Naive thymus-derived CD4-positive, alpha-beta T cell (primary cell): ENCODE measurements at regions not wholly inside any gene's neighbourhood (a gene's known extent, or its start where the extent isn't known, plus 50 kb on each side); places are given as distances from the start of the nearest gene placed in this dataset.

Source experiments
- ATAC-seq: fragments of 150-1000 bp; cut with Tn5 transposase; 2 replicates; pipeline ENCODE4 v1.10.0; 2021; ENCODE audit warnings: mild to moderate bottlenecking, moderate library complexity
- CTCF ChIA-PET: fragments of 350-600 bp; sonication (Branson Sonifier 250); formaldehyde crosslinking; loops from one replicate; lab custom pipeline; 2021; ENCODE audit warnings: antibody characterized with exemption; lab: Charles Lee
- POLR2A ChIA-PET: fragments of 350-600 bp; sonication (Branson Sonifier 250); formaldehyde crosslinking; loops from one replicate; lab custom pipeline; 2021; ENCODE audit warnings: antibody characterized with exemption, inconsistent platforms; lab: Charles Lee
- DNase-seq, 9 donors: peaks; one replicate each; pipeline versions ENCODE4 v3.0.0 to v3.0.0-alpha.2; 2020 to 2022; ENCODE audit warnings: mixed read lengths in 1 of 9
- H3K27ac ChIP-seq: one replicate; pipeline ENCODE4 v1.7.0; 2013; ENCODE audit warnings: mild to moderate bottlenecking, low read depth, low read length, moderate library complexity
- H3K27me3 ChIP-seq, 2 donors: one replicate each; pipeline ENCODE4 v1.7.0; 2013; ENCODE audit warnings: low read length in 2 of 2, mild to moderate bottlenecking in 2 of 2, moderate library complexity in 2 of 2; ENCODE audit not compliant: control insufficient read depth in 2 of 2, insufficient read depth in 2 of 2
- H3K36me3 ChIP-seq, 3 experiments: 1 replicate in 2 of 3; 2 replicates in 1 of 3; pipeline ENCODE4 v1.7.0; 2013; ENCODE audit warnings: low read length in 3 of 3, mild to moderate bottlenecking in 3 of 3, moderate library complexity in 1 of 3; ENCODE audit not compliant: insufficient read depth in 3 of 3, control insufficient read depth in 2 of 3
- H3K4me1 ChIP-seq, 2 donors: one replicate each; pipeline ENCODE4 v1.7.0; 2013; ENCODE audit warnings: low read length in 2 of 2, mild to moderate bottlenecking in 2 of 2, moderate library complexity in 1 of 2; ENCODE audit not compliant: control insufficient read depth in 2 of 2, insufficient read depth in 2 of 2
- H3K4me3 ChIP-seq: 2 replicates; pipeline ENCODE4 v1.7.0; 2013; ENCODE audit warnings: mild to moderate bottlenecking, low read length
- H3K9me3 ChIP-seq, 3 experiments: 1 replicate in 2 of 3; 2 replicates in 1 of 3; pipeline ENCODE4 v1.7.0; 2013; ENCODE audit warnings: low read length in 3 of 3; ENCODE audit not compliant: control insufficient read depth in 2 of 3
- H3K27ac Mint-ChIP-seq, 9 donors: one replicate each; pipeline ENCODE4 v1.8.0; 2020 to 2022; ENCODE audit warnings: mixed read lengths in 9 of 9, mild to moderate bottlenecking in 8 of 9, moderate library complexity in 5 of 9, inconsistent platforms in 2 of 9
- H3K27me3 Mint-ChIP-seq, 5 donors: one replicate each; pipeline ENCODE4 v1.8.0; 2021 to 2022; ENCODE audit warnings: mixed read lengths in 5 of 5, mild to moderate bottlenecking in 1 of 5
- H3K36me3 Mint-ChIP-seq, 5 donors: one replicate each; pipeline ENCODE4 v1.8.0; 2020 to 2022; ENCODE audit warnings: mixed read lengths in 5 of 5, mild to moderate bottlenecking in 3 of 5, inconsistent platforms in 1 of 5
- H3K4me1 Mint-ChIP-seq, 7 donors: one replicate each; pipeline ENCODE4 v1.8.0; 2020 to 2022; ENCODE audit warnings: mixed read lengths in 7 of 7, mild to moderate bottlenecking in 3 of 7, inconsistent platforms in 1 of 7
- H3K4me3 Mint-ChIP-seq, 10 donors: one replicate each; pipeline ENCODE4 v1.8.0; 2020 to 2022; ENCODE audit warnings: mild to moderate bottlenecking in 10 of 10, mixed read lengths in 10 of 10, moderate library complexity in 6 of 10, inconsistent platforms in 2 of 10
- H3K9me3 Mint-ChIP-seq, 11 donors: one replicate each; pipeline ENCODE4 v1.8.0; 2020 to 2022; ENCODE audit warnings: mixed read lengths in 11 of 11, mild to moderate bottlenecking in 4 of 11, inconsistent platforms in 1 of 11, moderate library complexity in 1 of 11
- intact Hi-C, 2 donors: fragments of 100-400 bp; cut with micrococcal nuclease; formaldehyde crosslinking; loops; one replicate each; pipeline ENCODE4 v1.15.1; 2023

DNA sequence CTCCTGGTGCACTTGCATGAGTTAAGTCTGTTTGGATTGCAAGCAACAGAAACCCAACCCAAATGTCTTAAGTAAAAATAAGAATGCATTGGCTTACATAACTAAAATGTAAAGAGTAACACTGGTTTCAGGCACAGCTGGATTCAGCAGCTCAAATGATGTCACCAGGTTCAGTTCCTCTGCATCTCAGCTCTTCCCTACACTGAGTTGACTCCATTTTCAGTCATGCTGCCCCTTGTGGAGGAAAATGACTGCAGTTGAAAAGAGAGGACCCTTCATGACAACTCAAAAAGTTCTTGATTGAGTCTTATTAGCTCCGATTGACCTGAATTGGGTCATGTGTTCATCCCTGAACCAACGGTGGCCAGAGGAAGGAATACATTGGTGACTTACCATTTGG, 138.5 kb upstream of the ABI3BP start:
- peaks cover 0 to 8% (median 0%) of the 10 kb centered on the region in 5 donors for H3K36me3 Mint-ChIP-seq
- peaks cover 0 to 8% (median 5%) of the 10 kb centered on the region in 5 donors for H3K27me3 Mint-ChIP-seq
- H3K4me3 Mint-ChIP-seq = no peak overlapping the region
- no peak overlapping the region for H3K4me3 ChIP-seq
- H3K27ac ChIP-seq = no peak overlapping the region
- intact Hi-C loops = no loop called here
- H3K27ac Mint-ChIP-seq = no peak overlapping the region
- no peaks in the 10 kb centered on the region for H3K27me3 ChIP-seq
- no peaks in the 10 kb centered on the region for H3K36me3 ChIP-seq
- peaks cover 0 to 19% (median 5%) of the 10 kb centered on the region in 7 donors for H3K4me1 Mint-ChIP-seq
- DNase-seq (no peak), ATAC-seq (no peak)
- ChIA-PET POLR2A (no interaction called here), CTCF (no interaction called here)
- H3K9me3 Mint-ChIP-seq = peaks cover 0 to 7% (median 0%) of the 10 kb centered on the region in 11 donors
- peaks cover 0 to 3% of the 10 kb centered on the region in 2 donors for H3K4me1 ChIP-seq
- no peaks in the 10 kb centered on the region for H3K9me3 ChIP-seq

GRCh38 chr3:101128786-101129185, 135.6 kb upstream of the ABI3BP start:
- peaks cover 6 to 22% (median 18%) of the 10 kb centered on the region in 5 donors for H3K27me3 Mint-ChIP-seq
- H3K4me3 ChIP-seq = no peak overlapping the region
- H3K27ac ChIP-seq = no peak overlapping the region
- no peaks in the 10 kb centered on the region for H3K9me3 ChIP-seq
- intact Hi-C loops = no loop called here
- peaks cover 0 to under 1% of the 10 kb centered on the region in 2 donors for H3K4me1 ChIP-seq
- H3K36me3 ChIP-seq = no peaks in the 10 kb centered on the region
- H3K27ac Mint-ChIP-seq = no peak overlapping the region
- H3K27me3 ChIP-seq = no peaks in the 10 kb centered on the region
- DNase-seq = no peak
- peaks cover 0 to 8% (median 2%) of the 10 kb centered on the region in 7 donors for H3K4me1 Mint-ChIP-seq
- POLR2A ChIA-PET = no interaction called here
- CTCF ChIA-PET = no interaction called here
- H3K4me3 Mint-ChIP-seq = no peak overlapping the region
- no peak for ATAC-seq
- H3K9me3 Mint-ChIP-seq = peaks cover 0 to 7% (median 0%) of the 10 kb centered on the region in 11 donors
- H3K36me3 Mint-ChIP-seq = peaks cover 0 to 8% (median 0%) of the 10 kb centered on the region in 5 donors

DNA sequence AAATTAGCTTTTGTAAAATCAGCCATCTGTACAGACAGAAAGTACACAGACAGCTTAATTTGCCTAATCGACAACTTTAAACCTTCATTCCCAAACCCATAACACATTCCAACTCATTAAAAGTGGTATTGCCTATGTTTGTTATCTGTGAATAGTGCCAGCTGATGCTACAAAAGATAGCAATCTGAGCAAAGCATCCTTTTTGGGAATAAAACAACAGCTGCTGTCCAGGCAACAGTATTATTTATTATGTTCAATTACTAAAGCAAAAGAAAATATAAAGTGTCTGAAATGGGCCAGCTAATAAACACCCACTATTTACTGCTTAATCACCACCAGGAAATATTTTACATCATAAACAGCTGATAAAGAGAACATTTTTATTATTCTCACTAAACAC, 134.8 kb upstream of the ABI3BP start:
- Mint-ChIP-seq H3K36me3 (peaks cover 0 to 3% (median 0%) of the 10 kb centered on the region in 5 donors), H3K9me3 (peaks cover 0 to 6% (median 0%) of the 10 kb centered on the region in 11 donors), H3K27me3 (peaks cover 6 to 25% (median 20%) of the 10 kb centered on the region in 5 donors), H3K4me1 (no peaks in the 10 kb centered on the region), H3K4me3 (no peak overlapping the region), H3K27ac (no peak overlapping the region)
- Histone ChIP-seq H3K36me3 (no peaks in the 10 kb centered on the region), H3K9me3 (no peaks in the 10 kb centered on the region), H3K4me1 (no peaks in the 10 kb centered on the region), H3K4me3 (no peak overlapping the region), H3K27ac (no peak overlapping the region), H3K27me3 (no peaks in the 10 kb centered on the region)
- ATAC-seq (no peak), DNase-seq (no peak)
- POLR2A ChIA-PET = interaction anchor here (0.6 kb wide), 1 partner anchor 13 kb away, joined by 3 read pairs; no protein-coding TSS in a partner anchor
- intact Hi-C loops = no loop called here
- CTCF ChIA-PET = no interaction called here

DNA sequence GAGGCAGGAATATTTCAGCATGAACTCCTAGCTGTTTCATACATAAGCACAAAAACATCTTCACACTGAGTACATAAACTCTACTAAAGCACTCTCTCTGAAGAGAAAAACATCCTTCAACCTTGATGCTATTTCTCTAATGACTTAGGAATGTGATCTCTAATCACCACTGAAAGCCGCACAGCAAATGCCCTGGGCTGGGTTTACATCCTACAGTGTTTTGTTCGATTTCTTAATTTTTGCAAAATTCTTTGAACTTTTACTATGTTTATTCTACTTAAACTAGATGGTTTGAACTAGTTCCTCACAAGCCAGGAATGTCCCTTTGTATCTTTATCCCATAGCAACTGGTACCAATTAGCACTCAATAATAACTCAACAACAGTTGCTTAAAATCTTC, 130.9 kb upstream of the ABI3BP start:
- no peak overlapping the region for H3K27ac ChIP-seq
- Mint-ChIP-seq H3K36me3 (no peaks in the 10 kb centered on the region), H3K27ac (no peak overlapping the region), H3K9me3 (no peaks in the 10 kb centered on the region), H3K4me1 (no peaks in the 10 kb centered on the region), H3K4me3 (no peak overlapping the region), H3K27me3 (peaks cover 12 to 39% (median 27%) of the 10 kb centered on the region in 5 donors)
- no peaks in the 10 kb centered on the region for H3K4me1 ChIP-seq
- H3K4me3 ChIP-seq = no peak overlapping the region
- ATAC-seq (no peak), DNase-seq (no peak)
- intact Hi-C loops = no loop called here
- H3K36me3 ChIP-seq = no peaks in the 10 kb centered on the region
- no peaks in the 10 kb centered on the region for H3K27me3 ChIP-seq
- POLR2A ChIA-PET = no interaction called here
- CTCF ChIA-PET = no interaction called here
- H3K9me3 ChIP-seq = no peaks in the 10 kb centered on the region

DNA sequence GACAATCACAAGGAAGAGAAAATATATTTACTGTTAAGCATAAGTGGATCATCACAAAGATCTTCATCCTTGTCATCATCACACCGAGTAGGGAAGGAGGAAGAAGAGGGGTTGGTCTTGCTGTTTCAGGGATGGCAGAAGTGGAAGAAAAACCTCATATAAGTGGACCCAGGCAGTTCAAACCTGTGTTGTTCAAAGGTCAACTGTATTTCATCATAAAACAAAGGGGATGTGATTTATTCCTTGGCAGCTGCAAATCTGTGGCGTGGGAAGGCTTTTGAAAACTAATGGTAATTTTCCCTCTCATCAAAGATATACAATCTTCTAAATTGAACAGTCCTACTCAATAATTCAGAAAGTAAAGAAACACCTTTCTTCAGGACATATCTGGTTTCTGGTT, 129.9 kb upstream of the ABI3BP start:
- DNase-seq (no peak), ATAC-seq (no peak)
- Mint-ChIP-seq H3K9me3 (no peaks in the 10 kb centered on the region), H3K4me1 (no peaks in the 10 kb centered on the region), H3K27ac (no peak overlapping the region), H3K36me3 (no peaks in the 10 kb centered on the region), H3K4me3 (no peak overlapping the region), H3K27me3 (peaks cover 12 to 39% (median 32%) of the 10 kb centered on the region in 5 donors)
- no peaks in the 10 kb centered on the region for H3K36me3 ChIP-seq
- no peaks in the 10 kb centered on the region for H3K9me3 ChIP-seq
- H3K27me3 ChIP-seq = no peaks in the 10 kb centered on the region
- intact Hi-C loops = no loop called here
- H3K4me1 ChIP-seq = no peaks in the 10 kb centered on the region
- ChIA-PET POLR2A (no interaction called here), CTCF (no interaction called here)
- H3K4me3 ChIP-seq = no peak overlapping the region
- H3K27ac ChIP-seq = no peak overlapping the region

GRCh38 chr3:101122681-101123080, 129.5 kb upstream of the ABI3BP start:
- Histone ChIP-seq H3K36me3 (no peaks in the 10 kb centered on the region), H3K27me3 (no peaks in the 10 kb centered on the region), H3K4me1 (no peaks in the 10 kb centered on the region), H3K27ac (no peak overlapping the region), H3K9me3 (no peaks in the 10 kb centered on the region), H3K4me3 (no peak overlapping the region)
- CTCF ChIA-PET = no interaction called here
- Mint-ChIP-seq H3K4me1 (no peaks in the 10 kb centered on the region), H3K36me3 (no peaks in the 10 kb centered on the region), H3K9me3 (no peaks in the 10 kb centered on the region), H3K4me3 (no peak overlapping the region), H3K27ac (no peak overlapping the region), H3K27me3 (peaks cover 12 to 43% (median 32%) of the 10 kb centered on the region in 5 donors)
- DNase-seq = no peak
- no peak for ATAC-seq
- intact Hi-C loops = no loop called here
- POLR2A ChIA-PET = no interaction called here

DNA sequence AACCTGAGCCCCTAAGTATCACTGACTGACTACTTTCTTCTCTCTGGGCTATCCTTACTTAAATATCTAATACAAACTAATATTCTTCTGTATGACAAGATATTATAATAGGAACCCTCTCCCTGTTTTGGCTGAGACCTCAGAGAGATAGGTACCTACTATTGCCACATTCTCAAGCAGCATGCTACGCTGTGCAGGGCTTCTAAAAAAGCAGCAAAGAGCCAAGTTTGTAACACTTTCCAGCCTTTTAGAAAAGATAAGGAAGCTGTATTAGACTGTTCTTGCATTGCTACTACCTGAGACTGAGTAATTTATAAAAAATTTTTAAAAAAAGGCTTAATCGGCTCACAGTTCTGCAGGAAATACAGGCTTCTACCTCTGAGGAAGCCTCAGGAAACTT, 126.8 kb upstream of the ABI3BP start:
- POLR2A ChIA-PET = no interaction called here

More for the DNA sequence above, 126.8 kb upstream of the ABI3BP start:
- Mint-ChIP-seq H3K9me3 (peaks cover 0 to 2% (median 0%) of the 10 kb centered on the region in 11 donors), H3K4me3 (no peak overlapping the region), H3K36me3 (no peaks in the 10 kb centered on the region), H3K4me1 (no peaks in the 10 kb centered on the region), H3K27me3 (peaks cover 6 to 31% (median 23%) of the 10 kb centered on the region in 5 donors), H3K27ac (no peak overlapping the region)
- intact Hi-C loops = no loop called here
- DNase-seq = no peak
- CTCF ChIA-PET = no interaction called here
- no peaks in the 10 kb centered on the region for H3K9me3 ChIP-seq
- H3K27ac ChIP-seq = no peak overlapping the region
- H3K27me3 ChIP-seq = no peaks in the 10 kb centered on the region
- ATAC-seq = no peak
- H3K4me3 ChIP-seq = no peak overlapping the region
- H3K4me1 ChIP-seq = no peaks in the 10 kb centered on the region
- H3K36me3 ChIP-seq = no peaks in the 10 kb centered on the region
